GM18507 (cell line): ENCODE measurements at regions not wholly inside any gene's neighbourhood (a gene's known extent, or its start where the extent isn't known, plus 50 kb on each side); places are given as distances from the start of the nearest gene placed in this dataset.

Experiments used
- DNase-seq: peaks from one replicate; pipeline ENCODE4 v3.0.0; 2011; ENCODE audit warnings: low read depth; ENCODE audit not compliant: insufficient read length; ENCODE audit errors: extremely low spot score
- FAIRE-seq: peaks from 2 replicates; lab custom pipeline; 2011; peaks lifted over from hg19 to GRCh38; lab: Jason Lieb, UNC

- no peak for FAIRE-seq
These were observed 226.6 kb upstream of the TRAM1L1 start for GRCh38 chr4:117311989-117312388.

DNA sequence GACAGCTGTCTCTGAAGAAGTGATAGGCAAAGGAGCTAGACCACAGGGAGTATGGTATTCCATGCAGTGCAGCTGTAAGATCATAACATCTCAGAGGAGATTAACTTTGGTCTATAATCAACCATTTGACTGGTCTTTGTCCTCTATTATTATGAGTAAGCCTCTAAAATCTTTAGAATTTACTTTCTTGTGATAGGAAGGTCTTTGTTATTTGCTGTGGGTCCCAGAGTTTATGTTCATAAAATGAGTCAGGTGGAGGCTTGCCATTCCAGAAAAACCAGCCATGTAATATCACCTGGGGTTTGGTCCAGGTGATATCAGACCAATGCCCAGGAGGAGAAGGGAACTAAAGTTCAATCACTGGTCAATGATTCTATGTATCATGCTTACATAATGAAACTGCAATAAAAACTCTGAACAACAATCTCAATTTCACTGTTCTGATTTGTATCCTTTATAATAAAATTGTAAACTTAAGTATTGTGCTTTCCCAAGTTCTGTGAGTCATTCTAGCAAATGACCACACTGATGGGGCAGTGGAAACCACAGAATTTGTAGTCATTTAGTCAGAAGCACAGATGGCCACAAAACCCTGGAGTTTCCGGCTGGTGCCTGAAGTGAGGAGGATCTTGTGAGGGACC lies 239.6 kb upstream of the TRAM1L1 start:
- no peak for FAIRE-seq
- no peak for DNase-seq

More at GRCh38 chr4:117311989-117312388, 226.6 kb upstream of the TRAM1L1 start:
- no peak for DNase-seq

- DNase-seq: no peak
- no peak for FAIRE-seq
These were observed 240.7 kb upstream of the TRAM1L1 start for GRCh38 chr4:117326091-117326490.

DNA sequence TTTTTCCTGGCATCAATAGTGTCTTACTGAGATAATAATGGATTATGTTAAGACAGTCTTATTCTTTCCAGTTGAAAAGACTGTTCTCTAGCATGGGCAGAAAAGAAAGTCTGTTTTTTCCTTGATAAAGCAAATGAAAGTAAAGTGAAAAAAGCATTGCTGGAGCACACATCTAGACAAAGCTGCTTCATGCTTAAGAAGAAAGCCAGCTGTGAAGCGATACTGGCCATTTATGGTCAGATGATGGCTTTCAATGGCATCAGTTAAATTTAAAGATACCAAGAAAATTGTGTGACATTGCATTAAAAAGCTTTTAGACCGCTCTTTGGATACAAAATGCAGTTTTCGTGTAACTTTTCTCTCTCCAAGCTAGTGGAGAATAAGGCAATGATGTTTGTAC lies 242.1 kb upstream of the TRAM1L1 start:
- FAIRE-seq: no peak
- no peak for DNase-seq

DNA sequence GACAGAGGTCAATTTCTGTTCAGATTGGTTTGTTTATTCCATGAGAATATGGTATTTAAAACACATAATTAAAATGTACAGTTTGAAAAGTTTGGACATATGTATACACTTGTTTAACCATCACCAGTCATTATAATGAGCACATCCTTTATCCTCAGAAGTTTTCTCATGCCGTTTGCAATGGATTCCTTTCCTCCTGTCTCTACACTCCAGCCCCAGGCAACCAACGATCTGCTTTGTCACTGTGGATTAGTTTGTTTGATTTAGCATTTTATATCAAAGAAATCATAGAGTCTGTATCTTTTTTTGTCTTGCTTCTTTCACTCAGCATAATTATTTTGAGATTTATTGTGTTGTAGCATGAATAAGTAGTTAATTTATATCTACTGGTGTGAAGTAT lies 243.0 kb upstream of the TRAM1L1 start:
- no peak for DNase-seq
- FAIRE-seq: no peak

DNA sequence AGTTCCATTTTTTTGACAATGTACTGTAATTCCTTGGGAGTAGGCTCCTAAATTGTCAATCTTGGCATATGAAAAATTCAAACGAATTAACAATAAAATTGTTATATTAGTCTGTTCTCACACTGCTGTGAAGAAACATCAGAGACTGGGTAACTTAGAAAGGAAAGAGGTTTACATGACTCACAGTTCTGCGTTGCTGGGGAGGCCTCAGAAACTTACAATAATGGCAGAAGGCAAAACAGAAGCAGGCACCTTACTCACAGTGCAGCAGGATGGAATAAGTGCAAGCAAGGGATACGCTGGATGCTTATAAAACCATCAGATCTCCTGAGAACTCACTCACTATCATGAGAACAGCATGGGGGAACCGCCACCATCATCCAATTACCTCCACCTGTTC lies 246.4 kb upstream of the TRAM1L1 start:
- DNase-seq (no peak), FAIRE-seq (no peak)

- no peak for DNase-seq
These were observed 249.2 kb upstream of the TRAM1L1 start for GRCh38 chr4:117334451-117335188.

GRCh38 chr4:117357437-117357836 lies 272.1 kb upstream of the TRAM1L1 start:
- no peak for DNase-seq
- FAIRE-seq: no peak

More at GRCh38 chr4:117334451-117335188, 249.2 kb upstream of the TRAM1L1 start:
- no peak for FAIRE-seq

DNA sequence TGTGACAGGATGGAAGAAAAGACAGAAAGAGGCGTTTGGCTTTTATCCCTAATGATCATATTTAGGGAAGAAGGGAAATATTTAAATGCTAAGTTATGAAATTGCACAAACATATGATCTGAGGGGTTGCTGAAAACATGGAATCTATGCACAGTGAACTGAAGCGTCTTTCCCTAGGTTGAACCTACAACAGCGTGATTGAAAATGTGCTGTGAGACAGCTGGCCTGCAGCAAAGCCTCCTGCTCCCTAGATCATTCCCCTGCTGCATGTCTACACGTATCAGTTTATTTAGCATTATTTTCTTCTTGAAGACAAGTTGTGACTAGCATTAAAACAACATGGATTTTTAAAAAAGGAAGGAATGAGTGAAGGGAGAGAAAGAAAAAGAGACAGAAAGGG lies 272.5 kb upstream of the TRAM1L1 start:
- FAIRE-seq (no peak), DNase-seq (no peak)

- FAIRE-seq: no peak
- DNase-seq: no peak
These were observed 285.7 kb upstream of the TRAM1L1 start for GRCh38 chr4:117370944-117371668.

DNA sequence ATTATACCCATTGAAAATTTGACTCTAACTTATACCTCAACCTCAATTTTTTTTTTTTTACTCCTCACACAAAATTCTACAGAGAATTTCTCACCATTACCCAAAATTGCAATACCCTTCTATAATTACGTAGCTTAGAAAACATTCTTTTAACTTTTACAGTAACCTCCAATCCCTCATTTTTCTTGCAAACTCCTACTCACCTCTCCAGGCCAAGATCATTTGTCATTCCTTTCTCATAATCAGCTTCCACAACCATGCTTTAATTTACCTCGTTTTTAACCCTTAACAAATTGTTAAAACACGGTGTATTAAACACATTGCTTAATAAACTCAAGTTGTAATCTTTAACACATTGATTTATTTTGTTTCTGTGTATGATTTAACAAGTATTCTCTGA lies 289.7 kb upstream of the TRAM1L1 start:
- no peak for FAIRE-seq
- DNase-seq: no peak

- FAIRE-seq (no peak), DNase-seq (no peak)
These were observed 291.3 kb upstream of the TRAM1L1 start for GRCh38 chr4:117376692-117377091.

GRCh38 chr4:117378942-117379341 lies 293.6 kb upstream of the TRAM1L1 start:
- FAIRE-seq: no peak
- DNase-seq: no peak

GRCh38 chr4:117383468-117383867 lies 298.1 kb upstream of the TRAM1L1 start:
- no peak for DNase-seq
- FAIRE-seq: no peak

DNA sequence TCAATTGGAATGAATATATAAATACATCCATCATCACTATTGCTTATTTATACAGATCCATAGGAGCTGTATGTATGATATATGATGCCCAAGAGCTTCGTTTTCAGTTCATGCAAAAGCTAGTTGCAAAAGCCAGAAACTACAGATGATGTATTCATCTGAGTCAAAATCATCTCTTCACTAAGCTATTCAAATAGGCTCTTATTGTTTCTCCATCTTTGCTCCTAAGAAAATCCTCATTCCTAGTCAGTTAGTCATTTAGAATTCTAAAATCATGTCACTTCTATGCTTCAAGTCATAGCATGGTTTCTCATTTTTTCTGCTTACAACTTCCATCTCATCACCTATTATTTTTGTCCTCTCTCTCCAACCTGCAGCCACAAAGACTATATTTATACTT lies 300.1 kb upstream of the TRAM1L1 start:
- DNase-seq (no peak), FAIRE-seq (no peak)

DNA sequence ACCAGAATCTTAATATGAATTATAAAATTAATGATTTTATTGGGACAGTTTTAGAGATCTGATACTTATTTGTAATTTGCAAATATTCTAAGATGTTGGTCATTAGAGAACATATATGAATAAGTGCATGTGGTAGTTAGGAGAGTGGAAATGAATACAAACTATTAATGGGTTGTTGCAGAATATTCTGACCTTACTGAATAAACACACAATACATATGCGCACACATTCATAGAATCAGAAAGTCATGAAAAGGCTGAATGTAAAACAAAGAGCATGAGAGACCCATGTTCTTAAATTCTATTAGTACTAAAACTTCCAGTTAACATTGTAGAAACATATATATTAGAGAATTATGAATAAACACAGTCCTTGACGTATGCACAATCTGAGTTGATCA lies 301.7 kb upstream of the TRAM1L1 start:
- FAIRE-seq (no peak), DNase-seq (no peak)

- FAIRE-seq: no peak
These were observed 314.9 kb upstream of the TRAM1L1 start for GRCh38 chr4:117400039-117400835.

GRCh38 chr4:117412661-117413060 lies 327.3 kb upstream of the TRAM1L1 start:
- DNase-seq (no peak), FAIRE-seq (no peak)

More at GRCh38 chr4:117400039-117400835, 314.9 kb upstream of the TRAM1L1 start:
- DNase-seq: no peak

GRCh38 chr4:117417856-117418255 lies 332.5 kb upstream of the TRAM1L1 start:
- FAIRE-seq: no peak
- DNase-seq: no peak

- no peak for FAIRE-seq
- DNase-seq: no peak
These were observed 335.6 kb upstream of the TRAM1L1 start for GRCh38 chr4:117420948-117421347.
